ENCODE measurements at regions not wholly inside any gene's neighbourhood (a gene's known extent, or its start where the extent isn't known, plus 50 kb on each side); places are given as distances from the start of the nearest gene placed in this dataset.

GRCh38 chr9:78605041-78606000 lies 308.4 kb downstream of the PSAT1 start:
- TF ChIP-seq NFRKB (IDR thresholded peaks at IDR 0.05) (no peak), SUZ12 (IDR thresholded peaks at IDR 0.05) (no peak), LEF1 (IDR thresholded peaks at IDR 0.05; ENCODE audit: borderline replicate concordance) (no peak), SP1 (IDR thresholded peaks at IDR 0.05) (no peak), BHLHE40 (IDR thresholded peaks at IDR 0.05; ENCODE audit: borderline replicate concordance) (no peak), FOXM1 (IDR thresholded peaks at IDR 0.05; ENCODE audit: borderline replicate concordance) (no peak), ELF4 (IDR thresholded peaks at IDR 0.05) (no peak), ARNT (IDR thresholded peaks at IDR 0.05) (no peak)
